KMS-11 (cell line): ENCODE measurements at regions not wholly inside any gene's neighbourhood (a gene's known extent, or its start where the extent isn't known, plus 50 kb on each side); places are given as distances from the start of the nearest gene placed in this dataset.

Experiments used
- H2AFZ ChIP-seq: fragments of 200-600 bp; sonication (generic); 2 replicates; pipeline ENCODE4 v1.6.1; 2016; ENCODE audit warnings: antibody characterized with exemption, mixed run types, low read depth
- H3K27ac ChIP-seq: fragments of 200-600 bp; sonication (generic); 2 replicates; pipeline ENCODE4 v1.6.1; 2016; ENCODE audit warnings: mild to moderate bottlenecking, mixed run types
- H3K27me3 ChIP-seq: fragments of 200-600 bp; sonication (generic); 2 replicates; pipeline ENCODE4 v1.6.1; 2017; ENCODE audit warnings: mild to moderate bottlenecking, low read depth, mixed run types, moderate library complexity; ENCODE audit not compliant: insufficient read depth
- H3K36me3 ChIP-seq: fragments of 200-600 bp; sonication (generic); 2 replicates; pipeline ENCODE4 v1.6.1; 2017; ENCODE audit warnings: mild to moderate bottlenecking, mixed run types; ENCODE audit not compliant: insufficient read depth
- H3K4me1 ChIP-seq: fragments of 200-600 bp; sonication (generic); 2 replicates; pipeline ENCODE4 v1.6.1; 2016; ENCODE audit warnings: mild to moderate bottlenecking, low read depth, mixed run types; ENCODE audit not compliant: poor library complexity, severe bottlenecking
- H3K4me2 ChIP-seq: fragments of 200-600 bp; sonication (generic); 2 replicates; pipeline ENCODE4 v1.7.0; 2016; ENCODE audit warnings: mild to moderate bottlenecking, mixed run types
- H3K4me3 ChIP-seq: fragments of 200-600 bp; sonication (generic); IDR thresholded peaks from 2 replicates; pipeline ENCODE4 v1.6.1; 2017; ENCODE audit warnings: low read depth, low read length, mixed read lengths; ENCODE audit not compliant: insufficient read depth
- H3K79me2 ChIP-seq: fragments of 200-600 bp; sonication (generic); 2 replicates; pipeline ENCODE4 v1.6.1; 2016; ENCODE audit warnings: low read depth, mixed run types; ENCODE audit not compliant: insufficient read depth
- H3K9ac ChIP-seq: fragments of 200-600 bp; sonication (generic); 2 replicates; pipeline ENCODE4 v1.6.1; 2016; ENCODE audit warnings: mild to moderate bottlenecking, mixed run types
- H4K20me1 ChIP-seq: fragments of 200-600 bp; sonication (generic); 2 replicates; pipeline ENCODE4 v1.6.1; 2016; ENCODE audit warnings: mild to moderate bottlenecking, mixed run types; ENCODE audit not compliant: insufficient read depth
- CTCF ChIP-seq: fragments of 200-600 bp; sonication (generic); conservative IDR thresholded peaks from 2 replicates; pipeline ENCODE4 v1.6.1; 2017; ENCODE audit warnings: low read depth, mild to moderate bottlenecking, antibody characterized with exemption, low read length, moderate library complexity, mixed read lengths

GRCh38 chr7:52980129-52980528 is 55.3 kb upstream of the POM121L12 start:
- Histone ChIP-seq H3K27me3 (no peaks in the 10 kb centered on the region), H3K27ac (no peak overlapping the region), H3K36me3 (no peaks in the 10 kb centered on the region), H2AFZ (no peak overlapping the region), H4K20me1 (no peaks in the 10 kb centered on the region), H3K4me1 (no peaks in the 10 kb centered on the region), H3K79me2 (no peaks in the 10 kb centered on the region), H3K9ac (no peak overlapping the region), H3K4me2 (no peak overlapping the region), H3K4me3 (no peak overlapping the region)
- TF ChIP-seq CTCF = no peak

- Histone ChIP-seq H2AFZ (no peak overlapping the region), H3K27me3 (no peaks in the 10 kb centered on the region), H3K27ac (no peak overlapping the region), H3K9ac (no peak overlapping the region), H4K20me1 (no peaks in the 10 kb centered on the region), H3K36me3 (no peaks in the 10 kb centered on the region), H3K4me3 (no peak overlapping the region), H3K79me2 (no peaks in the 10 kb centered on the region), H3K4me2 (no peak overlapping the region), H3K4me1 (no peaks in the 10 kb centered on the region)
- no peak for TF ChIP-seq CTCF
Measured at GRCh38 chr7:52973126-52973525, 62.3 kb upstream of the POM121L12 start.

- H3K36me3 ChIP-seq = no peaks in the 10 kb centered on the region
- no peak overlapping the region for H3K27ac ChIP-seq
- no peak overlapping the region for H2AFZ ChIP-seq
- no peaks in the 10 kb centered on the region for H4K20me1 ChIP-seq
- H3K4me1 ChIP-seq = no peaks in the 10 kb centered on the region
- H3K9ac ChIP-seq = no peak overlapping the region
- TF ChIP-seq CTCF = no peak
- H3K27me3 ChIP-seq = no peaks in the 10 kb centered on the region
- H3K79me2 ChIP-seq = no peaks in the 10 kb centered on the region
- no peak overlapping the region for H3K4me3 ChIP-seq
- H3K4me2 ChIP-seq = no peak overlapping the region
Measured at GRCh38 chr7:52962402-52963076, 72.9 kb upstream of the POM121L12 start.

GRCh38 chr7:52961084-52961483 is 74.3 kb upstream of the POM121L12 start:
- H3K4me1 ChIP-seq = no peaks in the 10 kb centered on the region
- no peak overlapping the region for H3K4me2 ChIP-seq
- no peaks in the 10 kb centered on the region for H3K27me3 ChIP-seq
- no peaks in the 10 kb centered on the region for H3K36me3 ChIP-seq
- no peaks in the 10 kb centered on the region for H4K20me1 ChIP-seq
- TF ChIP-seq CTCF = no peak
- no peak overlapping the region for H2AFZ ChIP-seq
- H3K79me2 ChIP-seq = no peaks in the 10 kb centered on the region
- no peak overlapping the region for H3K4me3 ChIP-seq
- H3K9ac ChIP-seq = no peak overlapping the region
- H3K27ac ChIP-seq = no peak overlapping the region
